H9 (cell line): ENCODE measurements at regions not wholly inside any gene's neighbourhood (a gene's known extent, or its start where the extent isn't known, plus 50 kb on each side); places are given as distances from the start of the nearest gene placed in this dataset.

Source experiments
- DNase-seq: peaks from one replicate; pipeline ENCODE4 v3.0.0-alpha.2; 2017
- H2AFZ ChIP-seq: one replicate; pipeline ENCODE4 v1.6.1; 2013; ENCODE audit warnings: mild to moderate bottlenecking, low read length, control low read depth, moderate library complexity
- H2AK5ac ChIP-seq: 2 replicates; pipeline ENCODE4 v1.6.1; 2013; ENCODE audit warnings: low read length, control low read depth, mixed read lengths; ENCODE audit not compliant: insufficient read length
- H2BK120ac ChIP-seq: one replicate; pipeline ENCODE4 v1.6.1; 2013; ENCODE audit warnings: low read depth, mild to moderate bottlenecking, low read length, control low read depth, inconsistent platforms; ENCODE audit not compliant: poor library complexity, severe bottlenecking
- H2BK12ac ChIP-seq: 2 replicates; pipeline ENCODE4 v1.6.1; 2013; ENCODE audit warnings: low read length, control low read depth, mixed read lengths, low read depth; ENCODE audit not compliant: insufficient read length
- H2BK15ac ChIP-seq: 2 replicates; pipeline ENCODE4 v1.6.1; 2013; ENCODE audit warnings: low read depth, low read length, control low read depth
- H2BK20ac ChIP-seq: one replicate; pipeline ENCODE4 v1.6.1; 2013; ENCODE audit warnings: low read depth, mild to moderate bottlenecking, low read length, control low read depth, inconsistent platforms; ENCODE audit not compliant: poor library complexity, severe bottlenecking
- H2BK5ac ChIP-seq: 2 replicates; pipeline ENCODE4 v1.6.1; 2013; ENCODE audit warnings: low read length, control low read depth, mixed read lengths; ENCODE audit not compliant: insufficient read length
- H3K14ac ChIP-seq: 2 replicates; pipeline ENCODE4 v1.6.1; 2013; ENCODE audit warnings: low read length, control low read depth; ENCODE audit not compliant: insufficient read depth
- H3K18ac ChIP-seq: 2 replicates; pipeline ENCODE4 v1.6.1; 2013; ENCODE audit warnings: low read depth, mild to moderate bottlenecking, mixed read lengths, low read length, control low read depth; ENCODE audit not compliant: insufficient read length
- H3K23ac ChIP-seq: 2 replicates; pipeline ENCODE4 v1.6.1; 2013; ENCODE audit warnings: low read length, control low read depth, mixed read lengths, low read depth; ENCODE audit not compliant: insufficient read length
- H3K23me2 ChIP-seq: 2 replicates; pipeline ENCODE4 v1.6.1; 2013; ENCODE audit warnings: low read depth, mild to moderate bottlenecking, mixed read lengths, low read length, control low read depth; ENCODE audit not compliant: insufficient read length, poor library complexity, severe bottlenecking
- H3K27ac ChIP-seq: 2 replicates; pipeline ENCODE4 v1.5.1; 2013; ENCODE audit warnings: low read length, control low read depth, mixed read lengths, low read depth; ENCODE audit not compliant: insufficient read length
- H3K27me3 ChIP-seq: 2 replicates; pipeline ENCODE4 v1.6.1; 2013; ENCODE audit warnings: low read length, control low read depth, inconsistent platforms; ENCODE audit not compliant: insufficient read depth
- H3K4ac ChIP-seq: 2 replicates; pipeline ENCODE4 v1.6.1; 2013; ENCODE audit warnings: low read depth, mild to moderate bottlenecking, control low read depth, inconsistent platforms, low read length, moderate library complexity
- H3K4me1 ChIP-seq: 2 replicates; pipeline ENCODE4 v1.6.1; 2013; ENCODE audit warnings: low read length, control low read depth, inconsistent platforms; ENCODE audit not compliant: insufficient read depth
- H3K4me2 ChIP-seq: 2 replicates; pipeline ENCODE4 v1.6.1; 2013; ENCODE audit warnings: low read length, control low read depth, mixed read lengths; ENCODE audit not compliant: insufficient read length, insufficient read depth
- H3K56ac ChIP-seq: 2 replicates; pipeline ENCODE4 v1.6.1; 2013; ENCODE audit warnings: low read depth, mild to moderate bottlenecking, mixed read lengths, low read length, control low read depth; ENCODE audit not compliant: insufficient read length
- H3K79me1 ChIP-seq: 2 replicates; pipeline ENCODE4 v1.6.1; 2013; ENCODE audit warnings: low read depth, mild to moderate bottlenecking, moderate library complexity, low read length, control low read depth, inconsistent platforms; ENCODE audit not compliant: insufficient read depth, poor library complexity, severe bottlenecking
- H3K79me2 ChIP-seq: 2 replicates; pipeline ENCODE4 v1.6.1; 2013; ENCODE audit warnings: low read length, control low read depth, inconsistent platforms; ENCODE audit not compliant: insufficient read depth
- H3K9ac ChIP-seq: 2 replicates; pipeline ENCODE4 v1.6.1; 2013; ENCODE audit warnings: low read length, control low read depth, mixed read lengths; ENCODE audit not compliant: insufficient read length; ENCODE audit errors: extremely low read depth
- H3K9me3 ChIP-seq: one replicate; pipeline ENCODE4 v1.6.1; 2013; ENCODE audit warnings: low read depth, low read length, inconsistent platforms; ENCODE audit not compliant: control insufficient read depth
- H3T11ph ChIP-seq: one replicate; pipeline ENCODE4 v1.6.1; 2013; ENCODE audit warnings: mild to moderate bottlenecking, low read length, control low read depth, inconsistent platforms
- H4K20me1 ChIP-seq: one replicate; pipeline ENCODE4 v1.6.1; 2013; ENCODE audit not compliant: control insufficient read depth, insufficient read length, insufficient read depth
- H4K5ac ChIP-seq: 2 replicates; pipeline ENCODE4 v1.6.1; 2013; ENCODE audit warnings: low read depth, mild to moderate bottlenecking, mixed read lengths, low read length, control low read depth; ENCODE audit not compliant: insufficient read length
- H4K8ac ChIP-seq: replicated peaks from 2 replicates; pipeline ENCODE4 v1.6.1; 2013; ENCODE audit warnings: low read length, control low read depth, mixed read lengths, low read depth; ENCODE audit not compliant: insufficient read length
- H4K91ac ChIP-seq: 2 replicates; pipeline ENCODE4 v1.6.1; 2013; ENCODE audit warnings: low read depth, mild to moderate bottlenecking, moderate library complexity, mixed read lengths, low read length, control low read depth; ENCODE audit not compliant: insufficient read length
- H3K27ac Mint-ChIP-seq, 3 experiments: 2 replicates in 2 of 3; 3 replicates in 1 of 3; pipeline ENCODE4 v1.8.0; 2020 to 2021; ENCODE audit warnings: mixed read lengths in 3 of 3, mild to moderate bottlenecking in 1 of 3, moderate library complexity in 1 of 3
- H3K27me3 Mint-ChIP-seq: 2 replicates; pipeline ENCODE4 v1.8.0; 2021; ENCODE audit warnings: low read depth, mild to moderate bottlenecking, moderate library complexity, mixed read lengths
- H3K36me3 Mint-ChIP-seq, 3 experiments: 2 replicates in 2 of 3; 3 replicates in 1 of 3; pipeline ENCODE4 v1.8.0; 2020 to 2021; ENCODE audit warnings: low read depth in 3 of 3, mixed read lengths in 3 of 3; ENCODE audit not compliant: insufficient read depth in 1 of 3
- H3K4me1 Mint-ChIP-seq, 2 experiments: 2 replicates each; pipeline ENCODE4 v1.8.0; 2020; ENCODE audit warnings: mixed read lengths in 2 of 2
- H3K4me3 Mint-ChIP-seq, 2 experiments: 2 replicates in 1 of 2; 3 replicates in 1 of 2; pipeline ENCODE4 v1.8.0; 2020 to 2021; ENCODE audit warnings: mild to moderate bottlenecking in 2 of 2, mixed read lengths in 2 of 2, moderate library complexity in 1 of 2
- H3K9me3 Mint-ChIP-seq, 2 experiments: 2 replicates in 1 of 2; 3 replicates in 1 of 2; pipeline ENCODE4 v1.8.0; 2020; ENCODE audit warnings: mild to moderate bottlenecking in 2 of 2, mixed read lengths in 2 of 2, moderate library complexity in 1 of 2
- WGBS: extraction: QIAGEN DNeasy Blood & Tissue Kit; methylation state at CpG from one replicate; pipeline ENCODE4 v1.1.7; 2013; ENCODE audit warnings: missing lambda C conversion rate, low lambda C conversion rate, mixed read lengths; ENCODE audit not compliant: insufficient read length; ENCODE audit errors: extremely low coverage; 5-methylcytosine and 5-hydroxymethylcytosine counted together
- TF ChIP-seq, protein P1 (sequence below): fragments of 200-600 bp; sonication (generic); conservative IDR thresholded peaks from 3 replicates; pipeline ENCODE4 v1.8.0; 2021; ENCODE audit warnings: antibody characterized with exemption, mild to moderate bottlenecking

- H3K4me1 ChIP-seq: no peaks in the 10 kb centered on the region
- no peak overlapping the region for H2AFZ ChIP-seq
- no peaks in the 10 kb centered on the region for H3K79me2 ChIP-seq
- H2BK120ac ChIP-seq: no peak overlapping the region
- Mint-ChIP-seq H3K36me3 (peaks cover 5 to 15% (median 11%) of the 10 kb centered on the region in 3 experiments; a peak in 5 of 7 replicates), H3K9me3 (peaks cover 13 to 21% of the 10 kb centered on the region in 2 experiments), H3K4me1 (no peaks in the 10 kb centered on the region), H3K27me3 (peaks cover 7% of the 10 kb centered on the region), H3K27ac (no peak overlapping the region), H3K4me3 (no peak overlapping the region)
- no peak overlapping the region for H2BK20ac ChIP-seq
- H4K91ac ChIP-seq: no peak overlapping the region
- TF ChIP-seq, protein P1, sequence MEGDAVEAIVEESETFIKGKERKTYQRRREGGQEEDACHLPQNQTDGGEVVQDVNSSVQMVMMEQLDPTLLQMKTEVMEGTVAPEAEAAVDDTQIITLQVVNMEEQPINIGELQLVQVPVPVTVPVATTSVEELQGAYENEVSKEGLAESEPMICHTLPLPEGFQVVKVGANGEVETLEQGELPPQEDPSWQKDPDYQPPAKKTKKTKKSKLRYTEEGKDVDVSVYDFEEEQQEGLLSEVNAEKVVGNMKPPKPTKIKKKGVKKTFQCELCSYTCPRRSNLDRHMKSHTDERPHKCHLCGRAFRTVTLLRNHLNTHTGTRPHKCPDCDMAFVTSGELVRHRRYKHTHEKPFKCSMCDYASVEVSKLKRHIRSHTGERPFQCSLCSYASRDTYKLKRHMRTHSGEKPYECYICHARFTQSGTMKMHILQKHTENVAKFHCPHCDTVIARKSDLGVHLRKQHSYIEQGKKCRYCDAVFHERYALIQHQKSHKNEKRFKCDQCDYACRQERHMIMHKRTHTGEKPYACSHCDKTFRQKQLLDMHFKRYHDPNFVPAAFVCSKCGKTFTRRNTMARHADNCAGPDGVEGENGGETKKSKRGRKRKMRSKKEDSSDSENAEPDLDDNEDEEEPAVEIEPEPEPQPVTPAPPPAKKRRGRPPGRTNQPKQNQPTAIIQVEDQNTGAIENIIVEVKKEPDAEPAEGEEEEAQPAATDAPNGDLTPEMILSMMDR: no peak
- no peak overlapping the region for H3K27ac ChIP-seq
- H3K14ac ChIP-seq: no peak overlapping the region
- no peak overlapping the region for H3K4me2 ChIP-seq
- no peak overlapping the region for H3K18ac ChIP-seq
- H4K5ac ChIP-seq: no peak overlapping the region
- no CpG with 5 or more reads among the region's 1 CpG for WGBS
- H3K23me2 ChIP-seq: no peaks in the 10 kb centered on the region
- no peak overlapping the region for H3K9ac ChIP-seq
- no peaks in the 10 kb centered on the region for H4K20me1 ChIP-seq
- H3K4ac ChIP-seq: no peak overlapping the region
- H2BK5ac ChIP-seq: no peak overlapping the region
- no peak overlapping the region for H3K23ac ChIP-seq
- no peak overlapping the region for H2BK15ac ChIP-seq
- H3K56ac ChIP-seq: no peak overlapping the region
- no peak overlapping the region for H4K8ac ChIP-seq
- H2BK12ac ChIP-seq: no peak overlapping the region
- peaks cover 16% of the 10 kb centered on the region for H3K9me3 ChIP-seq
- H3K27me3 ChIP-seq: no peaks in the 10 kb centered on the region
- DNase-seq: no peak
- H3K79me1 ChIP-seq: no peaks in the 10 kb centered on the region
- H3T11ph ChIP-seq: no peak overlapping the region
- no peak overlapping the region for H2AK5ac ChIP-seq
Observed at GRCh38 chr16:26860506-26860905, 206.2 kb upstream of the C16orf82 start.
